A673 (cell line): ENCODE measurements at regions not wholly inside any gene's neighbourhood (a gene's known extent, or its start where the extent isn't known, plus 50 kb on each side); places are given as distances from the start of the nearest gene placed in this dataset.

ENCODE experiments used
- CTCF ChIP-seq: fragments of 300-800, 200-600 bp; sonication (generic); conservative IDR thresholded peaks from 2 replicates; pipeline ENCODE4 v1.5.1; 2017; ENCODE audit warnings: low read depth, mild to moderate bottlenecking, antibody characterized with exemption, low read length, moderate library complexity, mixed read lengths
- EZH2 ChIP-seq: fragments of 200-600 bp; sonication (generic); IDR thresholded peaks from 2 replicates; pipeline ENCODE4 v1.6.1; 2017; ENCODE audit warnings: borderline replicate concordance, low read depth, mild to moderate bottlenecking, mixed read lengths, antibody characterized with exemption, low read length; ENCODE audit not compliant: poor library complexity, severe bottlenecking

DNA sequence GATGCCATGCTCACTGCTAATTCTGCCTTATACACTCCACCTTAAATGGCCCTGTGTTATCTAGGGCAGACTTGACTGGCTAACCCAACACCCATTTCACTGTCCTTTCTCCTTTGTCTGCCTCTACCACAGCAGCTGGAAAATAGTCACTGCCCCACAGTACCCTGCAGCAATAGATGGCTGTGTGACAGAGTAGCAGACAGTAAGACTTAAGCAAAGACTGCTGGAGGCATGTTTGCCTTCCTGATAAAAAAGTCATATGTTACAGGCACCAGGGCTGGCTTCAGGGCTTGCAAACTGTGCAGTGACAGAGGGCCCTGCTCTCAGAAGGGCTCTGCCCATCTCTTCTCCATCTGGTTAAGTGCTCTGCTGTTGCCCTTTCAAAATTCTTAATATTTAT is 332.6 kb upstream of the GHITM start:
- no peak for TF ChIP-seq CTCF
- TF ChIP-seq EZH2, result no peak
